ENCODE measurements at regions not wholly inside any gene's neighbourhood (a gene's known extent, or its start where the extent isn't known, plus 50 kb on each side); places are given as distances from the start of the nearest gene placed in this dataset.

DNA sequence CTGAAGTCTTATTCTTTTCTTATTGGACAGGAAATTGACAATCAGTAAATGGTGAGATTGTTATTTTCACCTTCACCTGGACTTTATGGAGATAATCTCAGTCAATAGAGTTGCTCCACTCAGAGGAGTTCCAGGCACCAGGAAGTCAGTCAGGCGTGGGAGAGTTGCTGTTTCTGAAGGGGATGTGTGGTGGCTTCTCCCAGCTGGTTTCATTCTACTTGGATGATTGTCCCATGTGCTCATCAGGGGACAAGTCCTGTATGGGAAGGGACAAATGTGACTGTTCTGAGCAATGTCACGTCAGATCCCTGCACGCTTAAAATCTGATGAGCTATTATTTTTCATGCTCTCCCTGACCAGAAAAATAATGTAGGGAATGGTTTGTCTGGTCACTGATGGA is 222.5 kb upstream of the PITRM1 start:
- TF ChIP-seq, protein P1, sequence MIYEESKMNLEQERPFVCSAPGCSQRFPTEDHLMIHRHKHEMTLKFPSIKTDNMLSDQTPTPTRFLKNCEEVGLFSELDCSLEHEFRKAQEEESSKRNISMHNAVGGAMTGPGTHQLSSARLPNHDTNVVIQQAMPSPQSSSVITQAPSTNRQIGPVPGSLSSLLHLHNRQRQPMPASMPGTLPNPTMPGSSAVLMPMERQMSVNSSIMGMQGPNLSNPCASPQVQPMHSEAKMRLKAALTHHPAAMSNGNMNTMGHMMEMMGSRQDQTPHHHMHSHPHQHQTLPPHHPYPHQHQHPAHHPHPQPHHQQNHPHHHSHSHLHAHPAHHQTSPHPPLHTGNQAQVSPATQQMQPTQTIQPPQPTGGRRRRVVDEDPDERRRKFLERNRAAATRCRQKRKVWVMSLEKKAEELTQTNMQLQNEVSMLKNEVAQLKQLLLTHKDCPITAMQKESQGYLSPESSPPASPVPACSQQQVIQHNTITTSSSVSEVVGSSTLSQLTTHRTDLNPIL (CRISPR knock-in tag; IDR thresholded peaks at IDR 0.05; ENCODE audit: low read depth), result no peak
- no peak for TF ChIP-seq ESRRG (CRISPR knock-in tag; IDR thresholded peaks at IDR 0.05)
- TF ChIP-seq ZFP3 (CRISPR knock-in tag; IDR thresholded peaks at IDR 0.05), result no peak
- TF ChIP-seq, protein P2, sequence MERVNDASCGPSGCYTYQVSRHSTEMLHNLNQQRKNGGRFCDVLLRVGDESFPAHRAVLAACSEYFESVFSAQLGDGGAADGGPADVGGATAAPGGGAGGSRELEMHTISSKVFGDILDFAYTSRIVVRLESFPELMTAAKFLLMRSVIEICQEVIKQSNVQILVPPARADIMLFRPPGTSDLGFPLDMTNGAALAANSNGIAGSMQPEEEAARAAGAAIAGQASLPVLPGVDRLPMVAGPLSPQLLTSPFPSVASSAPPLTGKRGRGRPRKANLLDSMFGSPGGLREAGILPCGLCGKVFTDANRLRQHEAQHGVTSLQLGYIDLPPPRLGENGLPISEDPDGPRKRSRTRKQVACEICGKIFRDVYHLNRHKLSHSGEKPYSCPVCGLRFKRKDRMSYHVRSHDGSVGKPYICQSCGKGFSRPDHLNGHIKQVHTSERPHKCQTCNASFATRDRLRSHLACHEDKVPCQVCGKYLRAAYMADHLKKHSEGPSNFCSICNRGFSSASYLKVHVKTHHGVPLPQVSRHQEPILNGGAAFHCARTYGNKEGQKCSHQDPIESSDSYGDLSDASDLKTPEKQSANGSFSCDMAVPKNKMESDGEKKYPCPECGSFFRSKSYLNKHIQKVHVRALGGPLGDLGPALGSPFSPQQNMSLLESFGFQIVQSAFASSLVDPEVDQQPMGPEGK (CRISPR knock-in tag; IDR thresholded peaks at IDR 0.05; ENCODE audit: borderline replicate concordance), result no peak
- no peak for TF ChIP-seq ZNF8 (CRISPR knock-in tag; IDR thresholded peaks at IDR 0.05)
